Midbrain (tissue), 1 donor: ENCODE measurements at regions not wholly inside any gene's neighbourhood (a gene's known extent, or its start where the extent isn't known, plus 50 kb on each side); places are given as distances from the start of the nearest gene placed in this dataset.
"Not testable (repeated sequence)": the region's sequence is repeated elsewhere in the genome, so short reads cannot be mapped to it uniquely, and the experiment has no call there.

Source experiments
- DNase-seq: peaks from one replicate; lab custom pipeline; 2025; lab: John Stamatoyannopoulos, UW

DNA sequence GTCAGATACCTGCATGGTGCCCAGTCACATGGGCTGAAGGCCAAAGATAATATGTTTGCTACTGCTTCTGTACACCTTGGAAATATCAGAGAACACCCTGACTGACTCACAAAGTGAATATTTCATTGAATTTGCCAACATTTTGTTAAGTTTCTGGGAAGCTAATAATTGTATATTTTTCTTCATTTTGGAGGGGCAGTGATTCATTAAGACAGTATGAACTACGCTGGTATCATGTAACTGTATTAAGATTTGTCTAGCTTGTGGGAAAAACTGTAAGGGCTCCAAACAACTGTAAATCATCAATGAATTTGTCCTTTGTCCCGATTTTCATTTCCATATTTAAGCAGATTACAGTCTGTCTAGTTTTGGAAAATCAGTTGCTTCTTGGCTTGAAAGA, 102.3 kb upstream of the CCN2 start:
- no peak for DNase-seq

- DNase-seq, result no peak
Measured at GRCh38 chr6:132052096-132052495, 100.9 kb upstream of the CCN2 start.

DNA sequence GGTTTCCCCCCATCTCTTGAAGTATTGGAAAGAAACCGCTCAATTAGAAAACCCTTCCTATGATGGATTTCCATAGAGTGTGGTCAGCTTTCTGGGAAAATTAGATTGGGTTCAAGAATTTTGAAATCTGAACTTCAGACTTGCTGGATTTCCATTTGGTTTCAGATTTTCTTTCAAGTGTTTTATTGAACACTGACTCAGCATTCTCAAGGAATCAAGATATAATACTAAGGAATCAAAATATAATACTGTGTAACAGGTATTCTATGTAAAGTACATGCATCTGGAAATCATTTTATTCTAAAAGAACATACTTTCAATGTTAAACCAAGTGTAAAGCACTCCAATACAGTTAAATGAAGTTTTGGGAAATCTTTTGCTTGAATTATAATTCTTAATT, 94.7 kb upstream of the CCN2 start:
- no peak for DNase-seq

DNA sequence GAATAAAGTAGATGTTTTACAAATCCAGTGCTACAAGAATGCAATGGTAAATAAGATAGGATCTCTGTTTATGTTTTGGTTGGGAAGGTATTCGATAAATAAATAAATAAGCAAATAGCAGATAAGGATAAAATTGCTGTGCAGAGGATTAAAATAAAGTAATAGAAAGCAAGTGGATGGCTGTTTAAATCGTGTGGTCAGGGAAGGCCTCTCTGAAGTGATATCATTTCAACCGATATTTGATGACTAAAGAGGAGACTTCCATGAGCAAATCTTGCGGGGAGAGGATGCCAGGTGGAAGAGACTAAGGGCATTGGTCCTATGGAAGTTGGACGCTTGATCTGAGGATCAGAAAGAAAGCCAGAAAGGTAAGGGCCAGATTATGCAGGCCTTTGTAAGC, 92.0 kb upstream of the CCN2 start:
- DNase-seq, result no peak

DNA sequence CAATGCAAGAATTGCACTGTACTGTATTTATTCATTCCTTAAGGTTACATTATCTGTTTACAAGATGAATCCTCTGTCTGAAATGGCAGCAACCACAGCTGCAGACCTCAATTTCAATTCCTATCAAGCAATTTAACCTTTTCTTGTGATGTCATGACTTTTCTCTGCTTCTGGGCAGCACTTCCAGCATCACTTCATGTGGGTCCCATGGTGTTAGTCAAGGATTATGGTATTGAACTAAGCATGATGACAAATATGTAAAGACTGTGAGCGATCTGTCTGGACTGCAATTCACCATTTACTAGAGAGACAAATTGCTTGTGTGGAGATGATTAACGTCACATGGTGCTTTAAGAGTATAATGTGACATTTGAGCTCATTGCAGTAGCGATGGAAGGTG, 90.5 kb upstream of the CCN2 start:
- DNase-seq, result no peak

DNA sequence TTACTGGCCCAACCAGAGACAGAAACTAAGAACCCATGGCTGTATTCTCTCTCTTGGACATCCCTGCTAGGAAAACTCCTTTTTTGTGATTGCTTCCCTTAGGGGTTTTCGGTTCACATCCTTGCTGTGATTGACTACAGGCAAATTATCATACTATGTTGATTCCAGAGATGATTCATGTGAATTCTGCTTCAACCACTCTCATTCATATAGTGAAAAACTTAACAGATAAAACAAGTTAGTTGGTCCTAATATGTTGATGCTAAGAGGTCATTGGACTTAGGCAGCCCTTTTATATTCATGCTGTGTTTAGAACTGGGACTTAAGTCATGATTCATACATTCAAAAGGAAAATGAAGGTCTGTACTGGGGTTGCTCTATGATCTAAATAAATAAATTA, 76.9 kb upstream of the CCN2 start:
- DNase-seq, result no peak

- DNase-seq, result no peak
Measured at GRCh38 chr6:132025468-132025867, 74.3 kb upstream of the CCN2 start.

- DNase-seq, result no peak
Measured at GRCh38 chr6:132023490-132023889, 72.3 kb upstream of the CCN2 start.

DNA sequence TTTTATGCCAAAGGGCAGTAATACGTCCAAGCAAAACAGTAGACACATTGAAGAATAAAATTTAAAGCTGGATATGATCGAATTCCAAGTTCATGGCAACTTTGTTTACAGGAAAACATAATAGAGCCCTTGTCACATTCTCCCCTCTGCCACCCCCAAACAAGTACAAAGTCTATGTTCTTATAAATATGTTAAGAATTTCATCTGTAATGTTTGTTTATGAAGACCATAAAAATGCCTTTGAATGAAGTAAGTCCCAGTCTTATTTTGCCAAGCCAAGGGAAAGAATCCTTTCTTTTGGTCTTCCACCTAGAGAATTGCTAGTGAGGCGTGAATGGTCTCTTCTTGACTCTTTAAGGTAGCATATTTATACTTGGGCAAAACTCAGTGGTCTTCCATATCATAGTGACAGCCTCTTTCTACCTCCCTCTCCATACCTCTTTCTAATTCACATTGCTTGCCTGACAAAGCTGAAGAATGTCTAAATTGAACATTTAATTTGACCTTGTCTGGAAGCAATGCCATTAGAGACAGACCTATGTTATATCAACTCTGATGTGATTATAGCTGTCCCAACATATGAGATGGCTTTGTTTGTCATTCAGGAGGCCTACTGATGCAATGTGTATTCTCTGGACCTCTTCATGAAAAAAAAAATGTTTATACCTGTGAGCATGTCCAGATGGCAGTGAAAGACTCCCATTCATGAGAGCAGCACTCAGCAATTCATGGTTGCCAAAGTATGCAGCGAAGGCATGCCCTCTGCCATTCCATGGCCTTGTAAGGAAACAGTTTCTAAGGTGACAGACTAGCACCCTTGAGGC, 70.6 kb upstream of the CCN2 start:
- no peak for DNase-seq

DNA sequence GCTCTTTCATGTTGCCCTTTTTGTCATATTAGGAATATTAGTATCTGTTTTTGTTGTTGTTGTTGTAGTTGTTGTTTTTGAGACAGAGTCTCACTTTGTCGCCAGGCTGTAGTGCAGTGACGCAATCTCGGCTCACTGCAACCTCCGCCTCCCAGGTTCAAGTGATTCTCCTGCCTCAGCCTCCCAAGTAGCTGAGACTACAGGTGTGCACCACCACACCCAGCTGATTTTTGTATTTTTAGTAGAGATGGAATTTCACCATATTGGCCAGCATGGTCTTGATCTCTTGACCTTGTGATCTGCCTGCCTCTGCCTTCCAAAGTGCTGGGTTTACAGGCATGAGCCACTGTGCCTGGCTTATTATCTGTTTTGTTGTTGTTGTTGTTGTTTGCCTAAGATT, 69.7 kb upstream of the CCN2 start:
- not testable (repeated sequence) for DNase-seq

DNA sequence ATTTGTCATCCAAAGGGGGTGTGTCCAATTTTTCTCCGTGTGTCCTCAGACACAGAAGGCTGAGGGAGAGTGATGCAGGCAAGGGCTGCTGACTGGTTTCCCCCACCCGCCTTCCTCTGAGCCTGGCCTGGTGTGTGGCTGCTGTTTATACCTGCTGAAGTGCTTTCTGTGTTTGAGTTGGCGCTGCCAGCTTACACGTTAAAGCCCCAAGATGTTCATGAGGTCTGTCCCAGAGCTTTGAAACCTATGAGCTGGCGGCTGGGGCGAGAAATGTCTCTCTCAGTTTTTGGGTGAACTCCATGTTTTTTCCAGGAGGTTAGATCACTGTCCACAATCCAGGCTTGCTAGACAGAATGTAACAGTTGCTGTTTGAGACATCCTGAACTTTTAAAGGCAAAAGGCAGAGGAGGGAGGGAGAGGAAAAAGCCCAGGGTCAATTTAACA, 69.0 kb upstream of the CCN2 start:
- no peak for DNase-seq

- no peak for DNase-seq
Measured at GRCh38 chr6:132019586-132019985, 68.4 kb upstream of the CCN2 start.

DNA sequence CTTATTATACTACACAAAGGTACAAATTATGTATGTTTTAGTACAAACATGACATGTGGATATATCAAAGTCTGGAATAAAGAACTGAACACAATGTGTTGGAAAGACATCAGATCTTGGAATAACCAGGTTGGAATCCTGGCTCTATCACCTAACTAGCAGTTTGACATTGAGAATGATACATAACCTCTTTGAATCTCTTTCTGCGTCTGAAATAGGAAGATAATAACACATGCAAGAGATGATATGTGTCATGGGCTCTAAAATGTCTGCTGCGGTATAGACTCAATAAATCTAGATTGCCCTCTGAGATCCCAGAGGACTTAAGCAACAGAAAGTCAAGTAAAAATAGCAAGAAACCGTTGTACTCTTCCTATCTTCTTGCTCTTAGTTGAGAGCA, 66.8 kb upstream of the CCN2 start:
- DNase-seq, result no peak

DNA sequence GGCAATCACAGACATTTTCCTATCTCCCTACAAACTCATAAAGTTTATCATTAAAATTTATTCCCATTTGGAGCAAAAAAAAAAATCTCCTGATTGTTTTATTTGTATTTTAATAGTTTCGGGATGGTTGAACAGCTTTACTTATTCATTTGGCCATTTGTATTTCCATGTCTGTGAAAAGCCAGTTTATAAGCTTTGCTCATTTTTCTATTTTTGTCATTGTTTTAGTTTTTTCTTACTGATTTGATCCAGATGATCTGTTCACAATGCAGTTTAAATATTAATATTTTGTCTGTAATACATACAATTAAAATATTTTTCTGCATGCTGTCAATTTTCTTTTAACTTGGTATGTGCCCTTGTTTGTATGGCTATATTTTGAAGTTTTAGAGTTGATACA, 65.2 kb upstream of the CCN2 start:
- no peak for DNase-seq

- no peak for DNase-seq
Measured at GRCh38 chr6:132011582-132011981, 60.4 kb upstream of the CCN2 start.

- no peak for DNase-seq
Measured at GRCh38 chr6:132009175-132009574, 58.0 kb upstream of the CCN2 start.

DNA sequence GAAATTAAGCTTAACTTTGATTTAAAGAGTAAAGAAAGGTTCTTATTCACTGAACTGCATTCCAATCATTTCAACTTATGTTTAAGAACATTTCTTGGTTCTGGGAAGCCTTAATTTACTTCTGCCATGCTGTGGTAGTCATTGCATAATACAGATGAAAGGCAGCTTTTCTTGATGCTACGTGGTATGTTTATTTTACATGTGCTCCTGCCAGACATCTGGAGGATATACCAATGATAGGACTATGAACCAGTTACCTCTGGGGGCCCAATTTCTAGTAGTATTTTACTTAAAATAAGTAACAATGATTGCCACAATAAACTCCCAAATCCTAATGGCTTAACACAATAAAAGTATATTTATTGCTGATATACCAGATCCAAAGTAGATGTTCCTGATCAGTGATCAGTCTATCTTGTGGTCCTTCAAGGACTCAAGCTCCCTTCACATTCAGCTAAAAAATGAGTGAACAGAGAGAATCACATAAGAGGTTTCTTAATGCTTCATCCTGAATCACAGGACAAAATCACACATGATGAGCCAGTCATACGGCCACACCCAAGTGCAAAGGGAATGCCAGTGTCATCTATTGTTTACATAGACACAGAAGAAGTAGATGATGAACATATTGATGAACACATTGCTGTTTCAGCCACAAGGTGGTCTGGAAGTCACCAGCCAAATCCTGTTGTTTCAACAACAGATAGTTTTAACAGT, 56.5 kb upstream of the CCN2 start:
- DNase-seq, result no peak

GRCh38 chr6:132005178-132005577, 54.0 kb upstream of the CCN2 start:
- no peak for DNase-seq

DNA sequence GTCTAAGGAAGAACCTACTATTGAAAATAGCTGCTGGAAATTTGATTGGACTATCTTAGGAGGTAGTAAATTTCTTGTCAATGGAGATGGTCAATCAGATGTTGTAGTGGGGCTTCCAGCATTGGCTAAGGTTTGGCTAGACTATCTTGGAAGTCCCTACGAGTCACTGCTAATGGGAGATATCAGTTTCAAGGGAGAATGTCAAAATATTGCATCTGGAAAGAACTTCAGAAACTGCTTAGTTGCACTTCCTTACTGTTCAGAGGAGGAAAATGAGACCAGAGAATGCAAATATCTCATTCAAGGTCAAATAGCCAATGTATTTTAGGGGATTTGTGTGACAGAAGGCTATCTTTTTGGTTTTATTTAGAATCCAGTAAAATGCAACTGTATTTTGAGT, 53.5 kb upstream of the CCN2 start:
- DNase-seq, result no peak

DNA sequence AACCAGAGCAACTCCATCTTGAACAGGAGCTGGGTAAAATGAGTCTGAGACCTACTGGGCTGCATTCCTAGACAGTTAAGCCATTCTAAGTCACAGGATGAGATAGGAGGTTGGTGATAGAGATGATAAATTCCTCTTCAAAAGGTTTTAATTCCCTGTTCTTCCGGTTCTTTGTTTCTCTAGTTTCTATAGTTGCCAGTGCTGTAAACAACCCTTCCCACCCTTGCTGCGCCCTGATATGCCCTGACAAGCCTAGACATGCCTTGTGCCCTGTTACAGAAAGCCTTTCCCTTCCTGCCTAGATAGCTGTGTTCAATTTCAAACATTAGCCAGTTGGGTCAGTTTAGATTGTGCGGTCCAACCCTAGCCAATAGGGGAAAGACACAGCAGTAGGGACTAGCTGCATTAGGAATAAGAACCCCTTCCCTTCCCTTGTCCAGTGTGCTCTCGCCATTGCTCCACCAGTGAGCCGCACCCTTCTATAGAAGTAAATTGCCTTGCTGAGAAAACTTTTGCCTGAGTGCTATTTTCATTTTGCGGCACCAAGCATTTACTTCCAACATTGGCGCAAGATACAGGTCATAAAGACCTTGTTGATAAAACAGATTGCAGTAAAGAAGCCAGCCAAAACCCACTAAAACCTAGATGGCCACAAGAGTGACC, 52.5 kb upstream of the CCN2 start:
- DNase-seq, result no peak
